ENCODE measurements at regions not wholly inside any gene's neighbourhood (a gene's known extent, or its start where the extent isn't known, plus 50 kb on each side); places are given as distances from the start of the nearest gene placed in this dataset.

DNA sequence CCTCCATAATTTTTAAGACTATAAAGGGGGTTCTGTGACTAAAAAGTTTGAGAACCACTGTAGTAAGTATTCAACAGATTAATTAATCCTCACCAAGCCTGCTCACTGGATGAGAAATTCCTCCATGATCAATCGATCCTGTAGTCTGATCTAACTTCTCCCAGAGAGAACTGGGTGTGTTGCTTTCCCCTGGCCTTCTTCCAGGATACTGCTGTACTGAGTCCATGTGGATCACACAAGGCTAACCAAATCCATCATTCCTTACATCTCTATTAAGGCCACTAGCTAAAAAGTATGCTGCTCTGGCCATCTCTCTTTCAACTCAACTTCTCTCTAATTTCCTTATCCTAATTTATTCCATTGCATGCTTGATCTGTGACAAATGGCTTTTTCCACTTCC, 280.2 kb upstream of the PCSK5 start:
- DNase-seq (ENCODE audit: low read depth, low spot score) = no peak

DNA sequence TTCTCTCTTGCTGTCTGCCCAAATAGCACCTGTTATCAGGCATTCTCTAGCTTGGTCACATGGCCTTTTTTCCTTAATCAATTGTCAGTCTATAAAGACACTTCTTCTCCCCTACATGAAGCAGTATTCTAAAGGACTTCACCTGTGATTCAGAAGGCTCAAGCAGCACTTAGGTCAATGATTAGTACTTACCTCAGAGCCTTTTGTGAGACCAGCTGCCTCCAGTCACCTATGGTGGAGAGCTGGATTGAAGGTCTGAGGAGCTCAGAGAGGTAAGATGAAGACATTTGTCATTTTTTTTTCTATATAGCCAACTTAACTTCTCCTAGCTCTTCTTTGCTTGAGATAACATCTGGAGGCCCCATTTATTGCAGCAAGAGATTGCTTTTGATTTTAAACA, 278.3 kb upstream of the PCSK5 start:
- no peak for DNase-seq (ENCODE audit: low read depth, low spot score)

DNA sequence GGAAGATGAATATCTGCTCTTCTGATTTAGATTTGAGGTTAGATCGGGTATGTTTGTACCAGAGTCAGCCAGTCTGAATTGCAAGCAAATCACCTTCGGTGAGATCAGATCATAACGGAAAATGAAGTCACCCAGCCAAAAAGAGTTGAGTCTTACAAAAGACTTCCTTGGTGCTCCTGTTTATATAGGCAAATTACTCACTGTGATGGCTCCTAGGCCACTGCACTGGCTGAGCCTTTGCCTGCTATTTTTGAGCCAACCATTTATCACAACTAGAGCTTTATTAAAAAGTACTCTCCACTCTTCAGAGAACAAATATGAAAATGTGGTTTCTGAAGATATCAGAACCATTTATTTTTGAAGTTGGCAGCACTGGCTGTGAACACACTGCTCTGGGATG, 277.7 kb upstream of the PCSK5 start:
- DNase-seq (ENCODE audit: low read depth, low spot score) = no peak

DNA sequence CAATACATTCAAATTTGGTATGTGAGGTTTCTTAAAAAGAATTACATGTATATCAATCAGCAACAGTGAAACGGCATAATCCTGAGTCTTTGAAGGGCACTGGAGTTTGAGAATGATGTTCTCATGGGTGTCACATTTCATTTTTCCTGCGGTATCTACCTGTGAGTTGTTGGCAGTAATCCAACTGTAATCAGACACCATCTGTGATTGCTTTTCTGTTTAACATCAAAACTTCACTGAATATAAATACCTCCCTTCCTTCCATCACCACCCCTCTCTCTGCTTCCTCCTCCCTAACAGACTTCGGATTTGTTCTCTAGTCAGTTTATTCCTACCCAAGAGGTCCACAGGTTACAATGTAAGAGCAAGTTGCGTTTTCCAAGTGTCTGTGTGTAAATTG, 275.2 kb upstream of the PCSK5 start:
- no peak for DNase-seq (ENCODE audit: low read depth, low spot score)

DNA sequence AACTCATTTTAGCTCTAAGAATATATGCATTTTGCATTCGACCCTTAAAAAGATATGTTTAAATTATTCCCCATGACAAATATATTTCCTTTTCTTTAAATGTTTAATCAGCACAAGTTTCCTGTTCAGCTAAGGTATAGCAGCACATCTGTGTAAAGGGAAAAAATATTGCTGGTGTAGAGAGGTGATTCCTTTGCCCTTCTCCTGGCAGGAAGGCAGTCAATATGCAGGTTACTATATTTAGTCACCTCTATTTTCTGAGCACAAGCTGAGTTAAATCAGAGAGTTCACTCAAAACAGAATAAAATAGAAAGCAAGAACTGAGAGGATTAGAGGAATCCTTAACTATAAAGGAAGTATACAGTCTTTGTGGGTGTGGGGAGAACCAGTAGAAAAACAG, 274.4 kb upstream of the PCSK5 start:
- DNase-seq (ENCODE audit: low read depth, low spot score) = no peak

DNA sequence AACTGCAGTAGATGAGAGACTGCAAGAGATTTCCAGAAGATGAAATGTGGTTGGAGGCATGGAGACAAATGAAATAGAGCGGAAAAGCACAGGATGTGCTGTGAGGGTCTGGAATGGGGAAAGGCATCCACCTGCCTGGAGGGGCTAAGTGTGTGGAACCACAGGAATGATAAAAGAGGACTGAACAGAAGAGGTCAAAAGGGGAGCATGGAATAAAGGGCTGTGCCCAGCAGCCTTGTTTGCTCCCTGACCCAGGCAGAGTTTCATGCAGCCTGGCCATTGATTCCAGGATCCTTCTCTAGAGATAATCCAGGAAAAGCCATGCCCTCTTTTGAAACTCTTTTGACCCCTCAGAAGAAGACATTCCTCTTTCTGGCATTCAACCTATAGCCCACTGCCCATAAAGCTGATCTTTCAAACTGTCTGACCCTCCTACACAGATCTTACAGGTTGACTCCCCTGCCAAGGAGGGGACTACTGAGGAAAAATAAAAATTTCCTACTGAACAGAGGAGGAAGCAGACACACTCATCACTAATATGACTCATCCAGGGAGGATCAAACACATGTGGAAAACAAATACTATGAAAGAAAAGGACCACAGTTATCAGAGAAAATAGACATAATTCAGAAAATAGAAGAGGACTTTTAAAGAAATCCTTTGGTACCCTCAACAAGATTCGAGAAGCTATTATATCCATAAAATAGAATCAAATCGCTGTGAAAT, 273.5 kb upstream of the PCSK5 start:
- DNase-seq (ENCODE audit: low read depth, low spot score) = no peak

DNA sequence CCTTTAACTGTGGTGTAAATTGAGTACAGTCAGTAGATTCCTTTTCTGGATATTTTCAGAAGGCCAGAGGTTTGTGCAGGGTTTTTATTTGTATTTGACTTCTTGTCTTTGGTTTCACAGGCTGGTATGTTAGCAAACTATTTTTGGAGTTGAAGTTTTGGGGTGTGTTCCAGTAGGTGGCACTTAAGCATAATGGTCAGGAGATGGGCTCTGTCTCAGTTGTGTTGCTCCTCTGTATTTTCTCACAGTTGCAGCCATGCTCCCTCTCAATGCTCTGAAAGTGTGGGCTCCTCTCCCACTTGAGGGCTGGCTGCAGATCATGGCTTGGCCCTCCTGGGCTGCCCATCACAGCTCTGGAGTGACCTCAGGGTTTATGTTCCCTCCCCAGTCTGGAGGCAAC, 267.0 kb upstream of the PCSK5 start:
- DNase-seq (ENCODE audit: low read depth, low spot score) = no peak

DNA sequence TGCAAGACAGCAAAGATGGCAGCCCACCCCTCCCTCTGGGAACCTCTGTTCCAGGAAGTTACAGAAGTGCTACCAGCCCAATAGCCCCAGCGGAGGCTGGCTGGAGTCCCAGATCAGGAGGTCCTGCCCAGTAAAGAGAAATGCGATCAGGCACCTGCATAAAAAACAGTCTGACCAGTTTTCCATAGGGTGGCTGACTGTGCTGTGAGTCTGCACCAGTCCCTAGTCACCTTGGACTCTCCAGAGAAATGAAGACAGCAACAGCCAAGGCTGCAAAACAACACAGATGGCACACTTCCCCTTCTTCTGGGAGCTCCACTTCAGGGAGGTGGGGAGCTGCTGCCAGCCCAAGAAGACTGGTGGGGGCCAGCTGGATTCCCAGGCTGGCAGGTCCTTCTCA, 265.5 kb upstream of the PCSK5 start:
- no peak for DNase-seq (ENCODE audit: low read depth, low spot score)

DNA sequence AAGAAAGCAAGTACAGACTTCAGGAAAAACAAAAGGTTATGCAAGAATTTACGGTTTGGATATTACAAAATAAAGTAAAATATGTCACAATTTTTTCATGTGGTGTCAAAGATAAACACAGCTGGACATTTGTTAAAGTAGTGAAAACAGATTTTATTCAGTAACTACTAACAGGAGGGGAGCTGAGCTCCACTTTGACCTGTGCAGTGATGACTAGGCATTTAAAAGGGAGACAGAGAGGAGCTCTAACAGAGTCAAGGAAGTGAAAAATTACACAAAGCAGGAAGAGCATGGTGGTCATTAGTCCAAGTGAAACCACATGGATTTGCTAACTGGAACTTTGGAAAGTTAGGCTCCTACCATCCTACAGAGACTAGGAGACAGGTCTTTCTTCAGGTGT, 263.6 kb upstream of the PCSK5 start:
- peak; percentile 20 for DNase-seq (ENCODE audit: low read depth, low spot score)

DNA sequence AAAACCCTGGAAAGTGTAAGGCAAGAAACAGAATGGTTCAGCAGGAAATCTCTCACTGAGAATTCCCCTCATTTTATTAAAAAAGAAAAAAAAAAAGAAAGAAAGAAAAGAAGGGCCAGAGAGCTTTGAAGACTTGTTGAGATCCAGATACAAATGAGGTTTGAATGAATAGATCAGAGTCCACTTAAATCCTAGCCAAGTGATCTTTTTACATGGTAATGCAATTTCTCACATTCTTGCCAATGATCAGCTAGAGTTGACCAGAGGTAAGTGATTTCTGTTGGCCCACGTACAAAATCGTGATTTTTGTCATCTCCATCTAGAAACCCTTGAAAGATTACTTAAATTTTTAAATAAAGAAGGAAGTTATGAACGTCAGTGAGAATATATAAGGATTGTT, 261.5 kb upstream of the PCSK5 start:
- DNase-seq (ENCODE audit: low read depth, low spot score) = no peak

DNA sequence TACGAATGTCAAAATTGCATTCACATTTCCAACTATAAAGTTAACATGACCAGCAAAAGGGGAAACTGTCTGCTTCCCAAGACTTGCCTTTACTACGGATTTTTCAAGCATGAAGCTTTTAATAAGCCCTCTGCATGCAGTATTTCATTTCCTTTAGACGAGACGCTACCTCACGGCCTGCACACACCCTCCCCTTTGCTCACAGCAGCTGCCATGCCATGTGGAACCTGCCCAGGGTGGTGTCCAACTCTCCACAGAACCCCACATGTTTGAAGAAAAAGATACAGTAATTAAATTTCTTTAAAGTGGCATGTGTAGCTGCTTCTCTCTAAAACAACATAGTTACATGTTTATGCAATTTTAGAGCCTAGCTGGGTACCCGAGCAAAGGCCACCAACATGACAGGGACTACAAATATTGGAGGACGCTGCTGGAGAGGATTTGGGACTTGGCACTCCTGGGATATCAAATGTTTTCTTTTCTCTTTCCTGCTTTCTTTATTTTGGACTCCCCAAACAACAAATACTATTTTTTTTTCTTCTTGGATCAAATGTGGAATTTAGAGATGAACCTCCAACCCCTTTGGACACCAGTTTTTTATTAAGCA, 256.9 kb upstream of the PCSK5 start:
- DNase-seq (ENCODE audit: low read depth, low spot score) = no peak

DNA sequence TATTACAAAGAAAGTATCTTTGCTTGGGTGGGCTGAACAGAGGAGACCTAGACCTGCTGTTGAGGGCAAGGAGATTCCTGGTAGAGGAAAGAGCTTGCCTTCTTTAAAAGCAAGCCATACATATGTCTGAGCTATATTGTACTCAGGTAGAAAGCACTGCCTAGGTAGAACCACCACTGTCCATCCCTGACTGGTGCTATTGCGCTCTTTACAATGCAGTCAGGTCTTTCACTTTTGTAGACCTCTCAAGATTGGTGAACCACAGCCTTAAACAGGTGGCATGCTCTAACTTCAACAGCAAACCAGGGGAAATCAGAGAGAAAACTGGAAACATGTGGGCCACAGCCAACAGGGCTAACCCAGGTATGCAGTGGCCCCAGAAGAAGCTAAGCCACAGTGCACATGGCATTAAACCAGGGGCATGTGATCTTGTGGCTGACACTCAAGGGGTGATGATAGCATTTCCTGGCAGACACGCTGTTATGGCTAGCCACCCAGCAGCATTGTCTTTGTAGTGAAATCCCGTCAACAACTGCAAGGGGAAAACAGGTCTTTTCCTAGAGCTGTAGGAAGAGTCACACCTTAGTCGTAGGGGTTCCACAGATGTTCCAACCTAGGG, 253.9 kb upstream of the PCSK5 start:
- no peak for DNase-seq (ENCODE audit: low read depth, low spot score)

DNA sequence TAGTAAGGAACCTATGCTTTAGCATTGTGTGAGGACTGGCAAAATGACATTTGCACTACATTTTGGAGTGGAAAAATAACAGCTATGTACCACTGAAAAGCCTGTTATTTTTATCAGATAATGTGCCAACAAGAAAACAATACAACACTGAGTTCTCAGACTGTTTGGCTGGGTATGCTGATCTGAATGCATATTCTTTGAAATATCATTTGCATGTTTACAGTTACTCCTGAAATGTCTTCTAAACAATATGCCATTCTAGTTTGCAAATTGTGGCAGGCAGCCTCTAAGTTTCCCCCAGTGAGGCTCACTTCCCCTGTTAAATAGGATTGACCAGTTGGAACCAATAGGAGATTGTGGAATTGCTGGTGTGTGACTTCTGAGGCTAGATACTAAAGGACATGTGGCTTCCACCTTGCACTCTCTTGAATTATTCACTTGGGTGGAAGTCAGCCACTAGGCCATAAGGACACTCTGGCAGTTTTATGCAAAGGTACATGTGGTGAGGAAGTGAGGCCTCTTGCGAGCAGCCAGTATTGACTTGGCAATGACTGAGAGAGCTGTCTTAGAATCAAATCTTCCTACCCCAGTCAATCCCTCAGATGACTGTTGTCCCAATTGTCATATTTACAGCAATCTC, 250.4 kb upstream of the PCSK5 start:
- no peak for DNase-seq (ENCODE audit: low read depth, low spot score)

DNA sequence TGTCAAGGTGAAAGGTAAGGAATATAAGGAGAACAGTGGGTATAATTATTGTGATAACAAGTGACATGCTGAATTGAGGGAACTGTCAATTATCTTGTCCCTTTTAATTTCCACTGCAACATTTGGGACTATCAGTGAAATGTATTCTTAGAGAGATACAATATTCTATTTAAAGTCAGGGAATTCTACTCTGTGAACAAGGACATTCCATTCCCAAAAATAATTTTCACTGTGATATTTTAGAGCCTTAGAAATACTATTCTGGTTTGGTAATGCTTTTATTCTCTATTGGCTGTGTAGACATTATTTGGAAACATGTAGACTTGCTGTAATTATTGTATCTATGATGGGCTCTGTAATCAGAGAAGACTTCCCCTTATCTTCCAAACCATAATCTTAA, 248.0 kb upstream of the PCSK5 start:
- no peak for DNase-seq (ENCODE audit: low read depth, low spot score)

DNA sequence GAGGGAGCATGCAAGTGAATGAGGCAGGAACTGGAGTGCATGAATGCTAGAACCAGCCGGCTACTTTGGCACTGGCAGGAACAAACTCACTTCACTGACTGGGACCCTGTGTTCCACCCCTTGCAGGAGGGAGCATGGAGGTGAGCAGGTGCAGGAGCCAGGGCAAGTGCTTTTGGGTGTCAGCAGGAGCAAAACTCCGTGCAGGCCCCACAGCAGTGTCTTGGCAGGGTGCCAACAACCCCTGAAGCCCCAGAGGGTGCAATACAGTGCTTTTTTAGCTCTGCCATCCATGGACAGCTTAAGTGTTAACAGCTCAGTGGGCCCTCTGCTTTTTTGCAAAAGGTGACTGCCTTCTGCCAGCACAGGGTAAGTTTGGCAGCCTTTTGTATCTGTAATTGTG, 245.8 kb upstream of the PCSK5 start:
- no peak for DNase-seq (ENCODE audit: low read depth, low spot score)

DNA sequence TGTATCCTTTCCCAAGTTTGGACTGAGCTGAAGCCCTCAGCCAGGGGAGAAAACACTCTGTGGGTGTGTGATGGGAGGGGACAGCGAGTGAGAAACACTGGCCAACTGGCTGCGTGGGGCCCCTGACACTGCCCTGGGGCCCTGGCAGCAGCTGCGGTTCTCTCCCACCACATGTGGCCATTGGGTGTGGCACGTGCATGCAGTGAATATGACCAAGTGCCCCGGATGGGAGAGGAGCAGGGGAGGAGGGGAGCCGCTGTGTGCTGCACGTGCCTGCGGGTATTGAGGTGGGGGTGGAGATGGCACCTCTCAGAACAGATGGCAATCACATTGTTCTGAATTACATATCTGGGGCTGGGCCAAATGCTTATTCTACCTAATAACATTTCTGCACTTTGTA, 242.4 kb upstream of the PCSK5 start:
- no peak for DNase-seq (ENCODE audit: low read depth, low spot score)

DNA sequence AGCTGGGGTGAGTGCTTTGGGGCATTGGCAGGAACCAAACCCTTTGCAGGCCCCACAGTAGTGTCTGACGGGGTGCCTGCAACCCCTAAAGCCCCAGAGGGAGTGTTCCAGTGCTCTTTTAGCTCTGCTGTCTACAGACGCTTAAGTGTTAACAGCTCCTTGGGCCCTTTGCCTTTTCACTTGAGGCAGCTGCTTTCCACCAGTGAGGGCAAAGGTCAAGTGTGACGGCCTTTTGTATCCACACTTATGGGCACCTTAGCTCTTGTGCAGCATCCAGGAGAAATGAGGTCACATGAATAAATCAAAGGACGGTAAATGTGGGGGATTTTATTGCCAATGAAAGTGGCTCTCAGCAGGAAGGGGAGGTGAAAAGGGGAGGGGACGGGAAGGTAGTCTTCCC, 241.4 kb upstream of the PCSK5 start:
- no peak for DNase-seq (ENCODE audit: low read depth, low spot score)

DNA sequence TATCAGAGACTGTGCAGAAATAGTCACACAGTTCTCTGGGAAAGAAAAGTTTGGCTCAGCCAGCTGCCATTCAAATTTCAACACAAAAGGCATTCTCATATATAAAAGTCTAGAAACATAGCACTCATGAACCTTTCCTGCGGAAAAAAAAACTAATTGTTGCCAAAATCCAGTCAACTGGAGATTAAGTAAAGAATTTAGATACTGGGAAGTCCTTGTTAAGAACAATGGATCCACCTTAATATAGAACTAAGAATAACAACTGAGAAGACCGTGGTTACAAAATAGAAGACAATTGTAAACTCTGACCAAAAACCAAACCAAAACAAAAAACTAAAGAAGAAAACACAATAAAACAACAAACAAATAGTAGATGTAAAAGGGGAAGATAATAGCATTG, 238.8 kb upstream of the PCSK5 start:
- DNase-seq (ENCODE audit: low read depth, low spot score) = no peak

DNA sequence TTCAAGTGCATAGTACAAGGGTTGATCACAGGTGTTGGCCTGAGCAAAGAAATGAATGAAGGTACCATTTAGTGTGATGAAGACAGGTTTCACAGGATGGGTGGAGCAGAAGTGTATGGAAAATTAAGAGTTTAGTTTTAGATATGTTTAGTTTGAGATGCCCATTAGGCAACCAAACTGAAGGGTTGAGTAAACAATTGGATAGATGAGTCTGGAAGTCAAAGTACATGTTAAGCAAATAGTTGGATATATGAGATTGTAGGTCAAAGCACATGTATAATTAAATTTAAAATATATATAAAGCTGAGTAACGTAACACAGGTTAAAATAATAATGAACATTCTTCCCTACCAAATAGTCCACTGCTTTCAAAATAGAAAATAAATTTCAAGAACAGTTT, 237.1 kb upstream of the PCSK5 start:
- no peak for DNase-seq (ENCODE audit: low read depth, low spot score)

DNA sequence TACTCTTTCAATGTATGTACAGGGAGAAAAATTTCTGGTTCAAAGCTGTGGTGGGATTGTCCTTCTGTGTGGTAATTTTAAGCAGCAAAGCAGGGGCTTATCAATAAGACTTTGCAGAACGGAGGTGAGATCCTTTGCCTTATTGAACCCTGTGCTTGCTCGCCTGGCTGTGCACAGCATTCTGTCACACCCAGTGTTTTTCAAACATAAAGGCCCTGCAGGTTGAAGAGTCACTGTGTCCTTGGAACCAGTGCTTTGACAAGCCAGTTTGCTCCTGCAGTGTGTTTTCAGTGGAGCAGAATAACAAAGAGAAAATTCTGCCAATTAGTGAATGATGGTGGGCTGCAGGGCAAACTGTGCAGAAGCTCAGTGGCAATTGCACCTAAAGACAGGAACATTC, 236.7 kb upstream of the PCSK5 start:
- no peak for DNase-seq (ENCODE audit: low read depth, low spot score)

DNA sequence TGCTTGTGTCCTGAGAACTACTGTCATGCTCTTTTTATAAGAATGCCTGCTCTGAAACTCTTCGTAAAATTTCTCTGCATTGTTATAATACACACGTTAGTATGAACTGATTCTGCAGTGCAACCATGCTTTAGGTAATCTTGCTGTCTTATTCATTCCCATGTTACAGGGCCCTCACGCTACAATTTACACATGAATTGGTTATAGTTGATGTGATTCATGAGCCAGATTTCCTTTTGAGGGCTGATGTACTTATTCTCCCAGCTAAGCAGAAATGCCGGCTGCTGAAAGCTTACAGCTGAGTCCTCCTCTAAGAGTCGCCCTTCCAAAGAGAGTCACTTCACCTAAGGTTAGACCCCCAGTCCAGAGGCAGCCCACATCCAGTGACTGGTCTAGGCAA, 233.5 kb upstream of the PCSK5 start:
- no peak for DNase-seq (ENCODE audit: low read depth, low spot score)

DNA sequence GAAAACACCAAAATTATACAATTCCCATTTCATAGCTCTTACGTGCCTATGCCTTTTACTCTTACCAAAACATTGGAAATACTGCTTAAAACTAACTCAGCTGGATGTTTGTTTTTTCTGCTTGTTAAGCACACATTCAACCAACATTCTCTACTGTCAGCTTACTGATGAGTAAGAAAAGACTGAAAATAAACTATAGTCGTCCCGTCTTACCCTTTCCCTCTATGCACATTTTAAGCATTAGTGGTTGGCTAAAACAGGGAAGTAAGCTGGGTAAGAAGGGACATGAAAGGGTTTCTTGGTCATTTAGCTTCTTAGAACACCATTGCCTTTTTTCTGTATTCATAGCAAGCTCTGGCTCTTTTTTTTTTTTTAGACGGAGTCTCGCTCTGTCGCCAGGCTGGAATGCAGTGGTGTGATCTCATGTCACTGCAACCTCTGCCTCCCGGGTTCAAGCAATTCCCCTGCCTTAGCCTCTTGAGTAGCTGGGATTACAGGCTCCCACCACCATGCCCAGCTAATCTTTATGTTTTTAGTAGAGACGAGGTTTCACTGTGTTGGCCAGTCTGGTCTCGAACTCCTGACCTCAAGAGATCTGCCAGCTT, 232.1 kb upstream of the PCSK5 start:
- DNase-seq (ENCODE audit: low read depth, low spot score) = peak; percentile 71

DNA sequence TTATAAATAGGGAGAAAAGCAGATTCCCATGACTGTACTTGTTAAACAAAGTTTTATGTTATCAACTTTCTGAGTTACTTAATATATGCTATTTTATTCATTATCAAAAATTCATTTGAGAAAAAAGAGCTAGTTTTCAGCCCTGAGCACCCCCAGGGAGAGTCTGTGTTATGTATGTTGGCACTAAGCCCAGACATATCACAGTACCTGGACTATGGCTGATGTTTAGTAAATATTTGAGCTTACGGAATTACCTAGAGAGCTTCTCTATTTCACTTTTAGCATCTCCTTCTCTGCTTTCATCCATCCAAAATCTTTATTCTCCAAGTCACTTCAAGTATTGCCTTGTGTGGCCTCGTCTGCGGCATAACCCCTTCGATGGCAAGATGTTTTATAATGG, 225.9 kb upstream of the PCSK5 start:
- DNase-seq (ENCODE audit: low read depth, low spot score) = no peak

All from brain pericyte (primary cell).